GM21825 (cell line): ENCODE measurements at regions not wholly inside any gene's neighbourhood (a gene's known extent, or its start where the extent isn't known, plus 50 kb on each side); places are given as distances from the start of the nearest gene placed in this dataset.
A peak's percentile ranks its signal among the peaks of the same experiment; 100 is the strongest.
"Not testable (repeated sequence)": the region's sequence is repeated elsewhere in the genome, so short reads cannot be mapped to it uniquely, and the experiment has no call there.

Experiments used
- ATAC-seq: cut with Tn5 transposase; IDR thresholded peaks from one replicate; pipeline ENCODE4 v1.9.1; 2021; ENCODE audit warnings: mild to moderate bottlenecking, moderate library complexity; ENCODE audit not compliant: unreplicated experiment

GRCh38 chr6:86128130-86128814, 485.6 kb upstream of the SYNCRIP start:
- no peak for ATAC-seq

- ATAC-seq: no peak
Observed at GRCh38 chr6:86122086-86122485, 479.4 kb upstream of the SYNCRIP start.

- no peak for ATAC-seq
Observed at GRCh38 chr6:86118271-86118670, 475.6 kb upstream of the SYNCRIP start.

GRCh38 chr6:86107985-86108384, 465.3 kb upstream of the SYNCRIP start:
- no peak for ATAC-seq

GRCh38 chr6:86087954-86088353, 445.3 kb upstream of the SYNCRIP start:
- ATAC-seq: no peak

GRCh38 chr6:86079938-86080337, 437.3 kb upstream of the SYNCRIP start:
- no peak for ATAC-seq

GRCh38 chr6:86070151-86070550, 427.5 kb upstream of the SYNCRIP start:
- no peak for ATAC-seq

GRCh38 chr6:86065002-86065401, 422.3 kb upstream of the SYNCRIP start:
- ATAC-seq: not testable (repeated sequence)

- ATAC-seq: not testable (repeated sequence)
Observed at GRCh38 chr6:86057293-86057980, 414.8 kb upstream of the SYNCRIP start.

GRCh38 chr6:86045038-86045437, 402.4 kb upstream of the SYNCRIP start:
- no peak for ATAC-seq

GRCh38 chr6:86042214-86042613, 399.5 kb upstream of the SYNCRIP start:
- no peak for ATAC-seq

- no peak for ATAC-seq
Observed at GRCh38 chr6:86031713-86032112, 389.0 kb upstream of the SYNCRIP start.

GRCh38 chr6:86030875-86031274, 388.2 kb upstream of the SYNCRIP start:
- no peak for ATAC-seq

GRCh38 chr6:86028776-86029175, 386.1 kb upstream of the SYNCRIP start:
- ATAC-seq: no peak

GRCh38 chr6:86026890-86027289, 384.2 kb upstream of the SYNCRIP start:
- ATAC-seq: not testable (repeated sequence)

GRCh38 chr6:86017236-86017635, 374.6 kb upstream of the SYNCRIP start:
- ATAC-seq: peak; percentile 81

- no peak for ATAC-seq
Observed at GRCh38 chr6:86016567-86016966, 373.9 kb upstream of the SYNCRIP start.

GRCh38 chr6:86016077-86016476, 373.4 kb upstream of the SYNCRIP start:
- ATAC-seq: no peak

- not testable (repeated sequence) for ATAC-seq
Observed at GRCh38 chr6:86012991-86013390, 370.3 kb upstream of the SYNCRIP start.

- no peak for ATAC-seq
Observed at GRCh38 chr6:86010915-86011786, 368.5 kb upstream of the SYNCRIP start.

- no peak for ATAC-seq
Observed at GRCh38 chr6:85997206-85997605, 354.5 kb upstream of the SYNCRIP start.

GRCh38 chr6:85996034-85996375, 353.3 kb upstream of the SYNCRIP start:
- no peak for ATAC-seq
